Cardiac fibroblast (primary cell): ENCODE measurements at regions not wholly inside any gene's neighbourhood (a gene's known extent, or its start where the extent isn't known, plus 50 kb on each side); places are given as distances from the start of the nearest gene placed in this dataset.

Source experiments
- DNase-seq, 2 donors: peaks; one replicate each; pipeline versions ENCODE4 v3.0.0 to v3.0.0-alpha.2; 2010; ENCODE audit warnings: low read depth in 2 of 2
- H3K4me3 ChIP-seq, 2 donors: replicated peaks in 1 of 2; 1 replicate in 1 of 2; 2 replicates in 1 of 2; pipeline ENCODE4 v1.5.1; 2011; ENCODE audit warnings: low read depth in 2 of 2, low read length in 2 of 2, mild to moderate bottlenecking in 2 of 2, moderate library complexity in 1 of 2
- CTCF ChIP-seq: IDR thresholded peaks from one replicate; pipeline ENCODE4 v1.5.1; 2011; ENCODE audit warnings: low read depth, mild to moderate bottlenecking, low read length, inconsistent platforms

DNA sequence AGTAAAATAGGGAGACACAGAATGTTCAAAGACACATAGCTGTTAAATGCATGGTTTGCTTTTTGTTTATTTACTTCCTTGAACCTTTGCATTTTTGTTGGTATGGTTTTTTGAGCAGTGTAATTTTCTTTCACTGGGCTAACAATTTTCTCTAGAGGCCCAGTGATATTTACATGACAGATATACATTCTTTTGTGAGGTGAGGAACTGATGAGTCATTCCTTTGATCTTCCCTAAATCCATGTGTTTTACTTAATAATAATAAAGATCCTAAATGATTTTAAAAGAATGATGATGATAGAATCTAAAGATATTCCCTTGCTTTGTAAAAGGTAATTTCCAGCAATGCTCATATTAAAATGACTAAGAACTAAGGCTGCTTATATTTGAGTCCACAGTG, 188.5 kb upstream of the ANK3 start:
- DNase-seq, result no peak
- TF ChIP-seq CTCF, result no peak
- no peak overlapping the region for H3K4me3 ChIP-seq

DNA sequence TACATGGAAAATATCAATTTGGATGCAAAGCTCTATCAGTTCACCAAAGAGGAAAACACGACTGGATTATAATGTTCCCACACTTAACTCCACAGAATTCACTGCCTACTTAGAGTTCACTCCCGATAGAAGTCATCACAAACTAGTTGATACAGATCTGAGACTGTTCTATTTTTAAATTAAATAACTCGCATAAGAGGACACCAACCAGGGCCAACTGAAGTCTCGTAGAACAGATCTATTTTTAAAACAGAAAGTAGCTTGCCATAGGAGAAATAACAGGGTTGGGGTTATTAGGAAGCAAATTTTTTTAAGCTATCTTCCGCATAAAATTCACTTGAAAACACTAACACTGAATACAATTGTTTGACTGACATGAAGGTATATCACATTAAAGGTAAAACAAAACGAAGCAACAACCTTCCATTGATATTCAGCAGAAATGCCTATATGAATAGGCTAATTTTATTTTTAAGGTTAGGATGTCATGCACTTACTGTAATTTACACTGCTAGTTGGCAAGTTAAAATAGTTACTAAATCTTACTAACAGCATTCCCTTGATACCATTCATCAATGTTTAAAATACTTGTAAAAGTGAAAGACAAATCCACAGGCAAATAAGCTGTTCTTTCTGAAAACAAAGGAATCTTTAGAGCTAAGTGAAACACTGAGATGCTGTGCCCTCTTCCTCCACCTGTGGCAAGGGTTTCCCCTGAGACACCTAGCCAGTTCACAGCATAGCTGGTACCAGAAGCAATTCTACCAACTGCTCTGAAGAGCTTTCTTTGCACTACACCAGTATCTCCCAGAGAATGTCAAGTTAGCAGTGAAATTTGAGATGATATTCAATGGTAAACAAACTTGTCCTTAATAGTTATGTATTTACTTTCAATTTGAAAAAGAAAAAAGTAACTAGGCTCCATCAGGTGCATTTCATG, 186.7 kb upstream of the ANK3 start:
- no peak overlapping the region for H3K4me3 ChIP-seq
- DNase-seq, result no peak
- no peak for TF ChIP-seq CTCF

GRCh38 chr10:60575105-60575504, 185.4 kb upstream of the ANK3 start:
- H3K4me3 ChIP-seq, result no peak overlapping the region
- DNase-seq, result no peak
- TF ChIP-seq CTCF, result no peak

- no peak for TF ChIP-seq CTCF
- H3K4me3 ChIP-seq, result no peak overlapping the region
- DNase-seq, result no peak
Observed at GRCh38 chr10:60574388-60574787, 184.7 kb upstream of the ANK3 start.

GRCh38 chr10:60573336-60573735, 183.7 kb upstream of the ANK3 start:
- no peak overlapping the region for H3K4me3 ChIP-seq
- peak in 1 of 2 donors; percentile 3 for DNase-seq
- TF ChIP-seq CTCF, result no peak

GRCh38 chr10:60572511-60573194, 183.0 kb upstream of the ANK3 start:
- no peak for TF ChIP-seq CTCF
- peak; percentile 53 to 58 for DNase-seq
- peak overlapping the region; percentile 35 to 45 for H3K4me3 ChIP-seq
